Medulla oblongata (tissue), 1 donor: ENCODE measurements at regions not wholly inside any gene's neighbourhood (a gene's known extent, or its start where the extent isn't known, plus 50 kb on each side); places are given as distances from the start of the nearest gene placed in this dataset.
A peak's percentile ranks its signal among the peaks of the same experiment; 100 is the strongest.

ENCODE experiments used
- DNase-seq: peaks from one replicate; pipeline ENCODE4 v3.0.0-alpha.2; 2015; ENCODE audit errors: extremely low spot score

DNA sequence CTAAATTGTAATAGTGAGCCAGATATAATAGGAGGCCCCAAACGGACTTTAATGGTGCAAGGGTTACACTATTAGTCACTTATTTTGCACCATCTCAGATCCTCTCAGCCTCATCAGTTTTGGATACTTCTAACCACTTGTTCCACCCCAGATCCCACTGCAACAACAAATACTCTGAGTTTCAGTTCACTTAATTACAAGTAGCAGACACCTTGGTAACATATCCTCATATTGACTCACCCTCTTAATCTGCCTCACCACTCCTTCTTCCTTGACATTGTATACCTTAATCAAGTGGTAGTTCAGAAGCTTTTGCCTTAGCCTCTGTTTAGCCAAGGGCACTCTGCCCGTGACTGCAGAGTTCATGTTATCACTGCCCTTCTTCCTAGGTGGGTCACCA, 256.1 kb upstream of the UBASH3B start:
- no peak for DNase-seq

DNA sequence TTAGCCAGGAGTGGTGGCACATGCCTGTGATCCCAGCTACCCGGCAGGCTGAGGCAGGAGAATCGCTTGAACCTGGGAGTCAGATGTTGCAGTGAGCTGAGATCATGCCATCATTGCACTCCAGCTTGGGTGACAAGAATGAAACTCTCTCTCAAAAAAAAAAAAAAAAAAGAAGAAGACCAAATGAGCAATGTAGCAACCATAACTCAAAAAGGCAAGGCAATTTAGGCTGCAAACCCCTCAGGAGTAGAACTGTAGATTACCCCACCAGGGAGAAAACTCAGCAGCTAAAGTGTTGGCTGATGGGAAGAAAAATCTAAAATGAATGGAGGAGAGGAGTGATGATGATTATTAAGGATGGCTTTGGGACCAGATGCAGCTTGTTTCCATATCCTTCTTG, 256.7 kb upstream of the UBASH3B start:
- DNase-seq, result no peak

DNA sequence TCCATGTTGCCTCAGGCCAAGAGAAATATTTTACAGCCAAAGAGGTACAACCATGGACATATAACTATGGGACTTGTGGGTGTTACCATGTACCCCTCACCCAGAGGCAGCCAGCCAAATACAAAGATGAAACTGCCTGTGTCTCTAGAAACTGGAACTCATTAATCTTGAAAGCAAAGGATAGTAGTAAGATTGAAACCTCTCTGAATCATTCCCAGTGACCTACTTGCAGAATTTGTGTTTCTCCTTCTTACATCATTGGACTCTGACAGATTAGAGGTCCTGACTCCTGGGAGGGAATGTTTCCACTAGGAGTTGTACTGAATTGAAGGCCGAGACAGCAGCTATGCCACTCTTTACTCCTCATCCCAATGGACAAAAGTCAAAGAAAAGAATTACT, 257.4 kb upstream of the UBASH3B start:
- DNase-seq, result no peak

DNA sequence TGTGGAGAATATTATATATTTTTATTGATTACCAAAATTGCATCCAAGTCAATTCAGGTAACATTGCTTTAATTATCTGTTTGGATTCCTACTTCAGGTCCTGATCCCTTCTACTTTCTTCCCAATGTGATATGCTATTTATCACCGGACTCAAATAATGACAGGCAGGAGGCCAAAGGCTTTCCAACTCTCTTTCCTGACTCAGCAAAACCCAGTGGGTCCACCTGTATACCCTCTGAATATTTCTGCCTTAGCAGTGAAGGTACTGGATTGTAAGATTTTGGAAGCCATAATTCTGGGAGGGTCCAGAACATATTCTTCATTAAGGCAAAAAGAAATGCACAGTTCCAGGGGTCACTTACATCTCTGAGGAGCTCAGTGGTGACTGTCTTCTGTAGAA, 260.2 kb upstream of the UBASH3B start:
- DNase-seq, result no peak

DNA sequence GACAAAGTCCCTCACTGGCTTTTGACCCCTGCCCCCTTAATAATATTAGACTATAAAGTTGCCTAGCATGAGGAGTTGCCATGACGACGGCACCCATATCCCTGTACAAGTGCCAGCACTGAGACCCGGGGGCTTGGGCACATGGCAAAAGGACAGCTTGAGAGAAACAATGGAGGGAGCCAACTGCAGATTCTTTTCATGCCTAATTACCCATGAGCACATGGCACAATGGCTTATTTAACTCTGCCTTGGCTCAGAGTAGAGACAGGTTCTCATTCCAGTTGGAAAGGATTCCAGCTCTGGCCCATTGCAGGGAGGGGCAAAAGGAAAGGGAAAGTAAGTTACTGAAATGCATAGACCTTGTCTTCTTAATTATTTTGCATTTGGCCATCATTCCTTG, 261.2 kb upstream of the UBASH3B start:
- peak; percentile 81 for DNase-seq

DNA sequence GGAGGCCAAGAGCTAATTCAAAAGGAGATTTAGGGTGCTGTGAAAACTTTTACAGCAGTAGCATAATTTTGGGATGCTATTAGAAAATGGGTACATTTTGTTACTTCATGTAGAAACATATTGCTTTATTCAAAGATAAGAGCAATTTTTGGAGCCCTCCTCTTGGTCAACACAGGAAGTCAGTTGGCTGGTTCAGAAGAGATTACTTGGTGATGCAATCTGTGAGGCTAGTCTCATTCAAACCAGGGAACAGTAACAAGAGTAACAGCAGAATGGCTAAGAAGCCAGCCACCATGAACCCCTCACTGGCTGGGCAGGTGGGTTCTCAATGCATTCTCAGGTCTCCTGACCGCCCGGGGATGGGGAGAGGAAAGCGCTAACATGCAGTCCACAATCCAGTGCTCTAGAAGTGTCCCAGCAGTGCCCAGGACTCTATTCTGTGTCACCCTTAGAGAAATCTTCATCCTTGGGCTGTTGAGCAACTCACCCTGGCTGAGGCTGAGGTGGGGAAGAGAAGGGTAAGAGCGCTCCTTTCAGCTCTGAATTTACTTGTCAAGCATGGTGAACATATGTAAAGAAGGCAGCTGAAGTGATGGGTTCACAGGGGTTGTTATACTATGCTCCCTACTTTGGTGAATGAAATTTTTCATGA, 262.2 kb upstream of the UBASH3B start:
- DNase-seq, result no peak

DNA sequence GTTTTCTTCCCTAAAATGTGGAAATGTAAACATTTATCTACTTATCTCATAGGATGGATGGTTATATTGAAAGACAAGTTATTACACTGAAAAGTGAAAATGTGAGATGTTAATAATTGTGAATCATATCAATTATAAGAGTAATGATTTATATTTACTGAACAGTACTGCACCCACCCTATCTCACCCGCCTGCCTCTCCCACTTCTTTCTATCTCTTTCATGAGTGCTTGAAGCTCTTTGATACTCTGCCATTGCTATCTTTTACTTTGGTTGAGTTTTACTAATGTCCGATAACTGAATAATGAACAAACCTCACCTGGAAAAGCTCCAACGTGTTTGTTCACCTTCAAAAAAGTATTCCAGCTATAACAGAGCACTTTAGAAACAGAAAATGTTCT, 263.0 kb upstream of the UBASH3B start:
- DNase-seq, result no peak

DNA sequence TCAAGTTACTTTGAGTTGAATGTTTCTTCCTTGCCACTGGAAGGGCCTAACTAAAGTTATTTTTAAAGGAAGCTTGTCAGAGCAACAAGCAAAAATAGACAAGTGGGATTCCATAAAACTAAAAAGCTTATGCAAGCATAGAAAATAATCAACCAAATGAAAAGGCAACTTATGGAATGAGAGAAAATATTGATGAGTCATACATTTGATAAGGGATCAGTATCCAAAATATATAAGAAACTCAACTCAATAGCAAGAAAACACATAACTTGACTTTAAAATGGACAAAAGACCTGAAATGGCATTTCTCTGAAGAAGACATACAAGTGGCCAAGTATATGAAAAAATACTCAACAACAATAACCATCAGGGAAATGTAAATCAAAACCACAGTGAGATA, 264.5 kb upstream of the UBASH3B start:
- DNase-seq, result no peak

DNA sequence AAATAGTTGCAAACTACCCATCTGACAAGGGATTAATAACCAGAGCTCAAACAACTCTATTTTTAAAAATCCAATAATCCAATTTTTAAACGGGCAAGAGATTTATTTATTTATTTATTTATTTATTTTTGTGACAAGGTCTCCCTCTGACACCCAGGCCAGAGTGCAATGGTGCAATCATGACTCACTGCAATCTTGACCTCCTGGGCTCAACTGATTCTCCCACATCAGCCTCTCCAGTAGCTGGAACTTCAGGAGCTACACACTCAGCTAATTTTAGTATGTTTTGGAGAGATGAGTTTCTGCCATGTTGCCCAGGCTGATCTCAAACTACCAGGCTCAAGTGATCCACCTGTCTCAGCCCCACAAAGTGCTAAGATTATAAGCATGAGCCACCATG, 267.2 kb upstream of the BLID start:
- DNase-seq, result no peak

DNA sequence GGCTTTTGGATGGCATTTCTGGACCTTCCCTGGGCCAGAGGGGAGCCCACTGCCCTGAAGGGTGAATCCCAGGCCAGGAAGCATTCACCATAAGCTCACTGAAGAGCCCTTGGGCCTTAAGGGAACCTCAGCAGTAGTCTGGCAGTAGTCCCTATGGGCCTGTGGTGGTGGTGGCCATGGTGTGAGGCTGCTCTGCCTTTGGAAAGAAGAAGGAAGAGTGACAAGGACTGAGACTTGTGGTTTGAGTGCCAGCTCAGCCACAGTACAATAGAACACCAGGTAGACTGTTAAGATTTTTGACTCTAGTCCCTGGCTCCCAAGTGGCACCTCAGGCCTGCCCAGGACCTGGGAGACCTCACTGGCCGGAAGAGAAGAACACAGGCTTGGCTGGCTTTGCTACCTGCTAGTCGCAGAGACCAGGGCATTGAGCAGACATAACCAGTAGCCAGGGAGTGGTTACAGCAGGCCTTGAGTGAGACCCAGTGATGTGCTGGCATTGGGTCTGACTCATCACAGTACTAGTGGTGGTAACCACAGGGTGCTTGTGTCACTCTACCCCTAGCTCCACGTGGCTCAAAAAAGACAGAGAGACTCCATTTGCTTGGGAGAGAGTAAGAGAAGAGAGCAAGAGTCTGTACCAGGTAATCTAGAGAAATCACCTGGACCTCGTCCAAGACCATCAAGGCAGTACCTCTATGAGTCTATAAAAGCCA, 259.8 kb upstream of the BLID start:
- no peak for DNase-seq

DNA sequence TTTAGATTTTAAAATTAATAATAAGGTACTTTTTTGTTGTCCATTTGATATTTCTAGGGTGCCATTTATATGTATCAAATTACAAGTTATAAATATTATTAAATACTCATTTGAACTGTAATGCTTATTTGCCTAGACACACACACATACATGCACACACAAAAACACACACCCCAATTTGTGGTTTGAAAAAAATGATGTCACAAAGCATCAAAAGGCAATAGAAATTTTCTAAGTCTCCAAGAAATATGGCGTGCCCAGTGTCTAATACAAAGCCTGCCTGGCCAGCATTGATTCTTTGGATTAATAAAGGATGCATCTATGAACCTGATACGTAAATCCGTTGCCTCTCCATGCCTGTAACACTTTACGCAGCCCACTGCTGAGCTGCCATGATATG, 252.8 kb upstream of the BLID start:
- no peak for DNase-seq

DNA sequence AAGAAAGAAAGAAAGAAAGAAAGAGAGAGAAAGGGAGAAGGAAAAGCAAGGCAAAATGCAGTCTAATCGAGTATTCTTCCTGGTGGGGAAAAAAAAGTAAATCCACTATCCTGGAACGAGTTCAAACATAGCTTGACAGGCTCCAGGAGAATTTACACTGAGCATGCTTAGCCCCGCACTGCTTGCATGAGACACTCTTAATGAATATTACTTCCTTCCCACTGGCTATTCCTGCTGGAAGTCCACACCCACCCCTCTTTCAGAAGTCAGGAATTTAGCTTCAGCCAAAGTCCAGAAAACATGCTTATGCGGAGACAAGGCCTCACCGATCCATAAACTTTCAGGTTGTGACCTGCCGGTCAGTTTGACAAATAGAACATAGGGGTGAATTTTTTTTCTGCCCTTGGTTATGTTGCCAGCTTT, 251.8 kb upstream of the BLID start:
- DNase-seq, result peak; percentile 54

DNA sequence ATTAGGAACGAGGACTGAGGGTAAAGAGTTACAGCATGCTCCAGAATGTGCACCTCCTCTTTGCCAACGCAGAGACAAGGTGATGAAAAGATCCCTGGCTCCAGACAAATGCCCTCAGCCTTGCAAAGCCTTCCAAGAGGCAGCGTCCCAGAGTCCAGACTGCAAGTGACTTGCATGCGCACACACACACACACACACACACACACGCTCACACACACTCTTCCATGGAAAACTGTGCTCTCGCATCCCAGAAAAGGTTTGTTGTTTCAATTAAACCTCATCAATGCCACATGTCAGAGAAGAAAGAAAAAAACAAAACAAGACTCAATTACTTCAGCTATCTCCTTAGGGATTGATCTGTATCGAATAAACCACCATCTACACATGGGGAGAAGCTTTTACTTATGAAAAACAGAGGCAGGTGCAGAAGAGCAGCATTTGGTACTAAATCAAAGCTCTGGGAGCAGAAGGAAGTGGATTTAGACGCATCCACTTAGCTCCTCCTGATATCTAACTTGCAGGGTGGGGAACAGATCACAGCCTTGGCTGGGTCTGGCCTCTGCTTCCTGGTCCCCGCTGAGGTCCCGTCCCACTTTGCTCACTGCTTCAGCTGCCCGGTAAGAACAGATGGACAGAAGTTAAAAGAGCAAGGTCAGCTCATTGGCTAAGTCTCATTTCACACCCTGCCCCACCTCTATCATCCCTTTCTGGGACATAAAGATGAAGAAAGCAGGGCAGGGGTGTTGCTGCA, 249.8 kb upstream of the BLID start:
- no peak for DNase-seq

DNA sequence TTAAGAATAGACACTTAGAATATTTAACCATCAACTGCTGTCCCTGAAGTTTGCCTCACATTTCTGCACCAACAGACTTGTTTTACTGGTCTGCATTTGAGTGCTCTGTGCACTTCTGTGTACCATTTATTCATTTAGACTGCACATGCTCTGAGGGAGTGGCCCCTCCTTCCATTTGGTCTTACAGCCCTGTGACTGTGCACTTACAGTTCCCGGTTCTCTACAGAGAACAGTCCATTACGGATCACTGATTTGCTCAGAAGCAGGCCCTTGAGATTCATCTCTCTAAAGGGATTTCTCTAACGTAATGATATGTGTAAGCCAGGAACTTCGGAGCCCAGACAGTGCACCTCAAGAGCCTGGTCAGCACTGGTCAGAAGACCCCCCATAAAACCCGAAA, 247.3 kb upstream of the BLID start:
- DNase-seq, result no peak

DNA sequence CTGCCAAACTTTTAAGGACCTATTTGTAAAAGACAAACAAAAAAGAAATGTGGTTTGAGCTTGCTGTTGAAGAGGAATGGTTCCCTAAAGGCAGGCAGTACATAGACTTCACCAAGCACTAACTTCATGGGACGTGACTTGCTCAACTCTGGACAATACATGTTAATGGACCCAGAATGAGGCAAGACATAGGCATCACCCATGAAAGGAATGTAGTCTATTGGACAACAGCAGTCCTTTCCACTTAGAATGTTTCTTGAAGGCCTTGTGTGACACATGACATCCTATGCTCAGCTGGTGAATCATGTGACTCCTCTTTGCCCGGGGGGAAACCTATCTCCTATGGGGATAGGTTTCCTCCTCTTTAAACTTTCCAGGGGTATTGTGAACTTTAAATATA, 246.4 kb upstream of the BLID start:
- DNase-seq, result no peak

DNA sequence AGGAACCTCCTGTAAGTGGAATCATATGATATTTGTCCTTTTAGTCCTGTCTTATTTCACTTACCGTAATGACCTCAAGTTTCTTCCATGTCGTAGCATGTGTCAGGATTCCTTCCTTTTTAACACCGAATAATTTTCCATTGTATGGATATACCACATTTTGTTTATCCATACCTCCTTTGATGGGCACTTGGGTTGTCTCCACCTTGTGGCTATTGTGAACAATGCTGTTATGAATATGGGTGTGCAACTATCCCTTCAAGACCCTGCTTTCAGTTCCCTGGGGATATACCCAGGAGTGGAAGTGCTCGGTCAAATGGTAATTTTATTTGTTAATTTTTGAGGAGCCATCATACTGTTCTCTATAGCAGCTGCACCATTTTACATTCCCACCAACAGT, 244.9 kb upstream of the BLID start:
- DNase-seq, result no peak

DNA sequence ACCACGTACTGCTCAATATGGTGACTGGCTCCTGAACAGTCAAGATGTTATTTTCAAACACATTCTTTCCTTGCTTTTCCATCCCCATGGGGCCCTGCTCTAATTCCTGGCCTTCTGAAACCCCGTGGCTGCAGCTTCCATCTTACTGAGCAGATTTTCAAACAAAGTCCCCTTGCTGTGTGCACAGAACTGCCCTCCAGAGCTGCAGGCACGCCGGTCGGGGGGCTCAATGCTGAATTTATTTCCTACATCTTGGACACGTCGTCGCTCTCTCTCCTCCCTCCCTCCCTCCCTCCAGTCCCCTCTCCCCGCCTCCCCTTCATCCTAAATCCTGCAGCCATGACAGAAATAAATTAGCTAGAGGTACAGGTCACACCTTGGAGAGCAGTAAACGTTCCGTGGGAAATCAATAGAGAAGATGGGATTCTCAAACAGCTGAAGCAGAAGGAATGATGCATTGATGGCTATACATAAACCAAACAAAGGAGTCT, 243.1 kb upstream of the BLID start:
- no peak for DNase-seq

DNA sequence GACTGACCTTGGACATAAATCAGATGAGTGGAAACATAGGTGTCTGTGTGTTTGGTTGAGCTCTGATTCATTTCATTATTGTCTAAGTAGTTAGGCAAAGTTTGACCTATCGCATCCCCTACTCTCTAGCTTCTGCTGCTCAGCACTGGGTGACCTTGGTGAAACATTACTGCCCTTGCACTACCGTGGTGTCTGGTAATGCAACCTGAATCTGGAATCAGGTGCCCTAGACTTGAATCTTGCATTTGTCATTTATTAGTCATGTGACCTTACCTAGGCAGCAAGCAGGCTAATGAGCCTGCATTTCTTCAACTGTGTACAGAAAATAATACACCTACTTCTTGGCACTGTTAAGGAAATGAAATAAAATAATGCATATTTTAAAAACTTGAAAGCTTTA, 242.3 kb upstream of the BLID start:
- DNase-seq, result no peak

DNA sequence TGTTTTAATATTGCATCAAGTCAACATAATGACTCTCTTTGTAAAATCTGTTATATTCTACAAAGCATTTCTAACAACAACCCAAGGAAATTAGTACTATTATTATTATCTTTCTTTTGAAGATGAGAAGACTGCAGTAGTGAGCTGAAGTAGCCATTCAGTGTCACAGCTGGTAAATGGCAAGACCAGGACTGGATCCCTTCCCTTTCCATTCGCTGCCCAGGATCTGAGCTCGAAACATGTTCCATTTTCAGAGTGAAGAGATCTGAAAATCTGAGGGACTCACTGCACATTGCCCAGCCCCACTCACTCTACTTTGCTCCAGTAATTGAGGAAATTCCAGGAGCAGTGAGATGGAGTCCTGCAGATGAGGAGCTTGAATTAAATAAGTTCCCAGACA, 240.0 kb upstream of the BLID start:
- no peak for DNase-seq

DNA sequence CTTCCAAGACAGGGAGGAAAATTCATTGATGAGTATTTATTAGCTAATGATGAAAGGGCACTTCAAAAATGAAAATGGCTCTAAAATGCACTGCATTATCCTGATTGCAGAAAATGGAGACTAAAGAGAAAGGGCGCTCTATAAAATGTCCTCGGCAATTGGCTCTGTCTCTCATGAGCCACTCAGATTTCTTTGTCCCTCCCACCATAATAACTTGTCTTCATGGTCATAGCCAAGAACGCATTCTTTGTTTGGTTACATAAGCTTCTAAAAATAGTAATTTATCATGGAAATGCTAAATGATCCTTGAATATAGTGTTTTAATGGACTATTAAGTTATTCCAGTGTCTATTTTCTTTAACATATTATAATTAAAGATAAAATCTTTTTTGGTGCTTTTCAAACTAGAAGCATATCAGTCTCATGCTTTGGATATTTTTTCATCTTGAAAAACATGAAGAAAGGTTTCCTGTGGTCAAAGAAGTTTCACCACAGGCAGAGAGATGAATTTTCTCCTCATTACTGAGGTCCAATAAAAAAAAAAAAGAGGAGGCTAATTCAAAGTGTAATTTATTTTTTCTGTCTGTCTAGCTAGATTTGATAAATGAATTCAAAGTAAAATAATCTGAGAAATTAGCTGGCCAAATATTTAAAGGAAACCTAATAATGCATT, 238.1 kb upstream of the BLID start:
- no peak for DNase-seq

DNA sequence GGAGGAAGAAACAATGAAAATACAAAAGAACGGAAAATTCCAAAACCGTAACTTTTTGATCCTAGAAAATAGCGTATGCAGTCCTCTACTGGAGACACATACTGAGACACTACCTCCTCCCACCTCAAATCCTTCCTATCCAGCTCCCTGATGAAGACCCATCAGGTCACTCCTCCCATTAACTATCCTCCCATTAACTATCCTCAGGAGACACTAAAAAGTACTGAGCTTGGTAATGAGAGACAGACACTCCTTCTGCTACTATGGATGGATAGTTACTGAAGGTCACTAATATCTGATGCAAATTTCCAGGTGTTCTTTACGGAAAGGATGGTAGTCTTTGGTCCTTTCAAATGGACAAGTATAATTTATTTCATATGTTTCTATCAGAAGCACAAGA, 237.5 kb upstream of the BLID start:
- DNase-seq, result no peak

DNA sequence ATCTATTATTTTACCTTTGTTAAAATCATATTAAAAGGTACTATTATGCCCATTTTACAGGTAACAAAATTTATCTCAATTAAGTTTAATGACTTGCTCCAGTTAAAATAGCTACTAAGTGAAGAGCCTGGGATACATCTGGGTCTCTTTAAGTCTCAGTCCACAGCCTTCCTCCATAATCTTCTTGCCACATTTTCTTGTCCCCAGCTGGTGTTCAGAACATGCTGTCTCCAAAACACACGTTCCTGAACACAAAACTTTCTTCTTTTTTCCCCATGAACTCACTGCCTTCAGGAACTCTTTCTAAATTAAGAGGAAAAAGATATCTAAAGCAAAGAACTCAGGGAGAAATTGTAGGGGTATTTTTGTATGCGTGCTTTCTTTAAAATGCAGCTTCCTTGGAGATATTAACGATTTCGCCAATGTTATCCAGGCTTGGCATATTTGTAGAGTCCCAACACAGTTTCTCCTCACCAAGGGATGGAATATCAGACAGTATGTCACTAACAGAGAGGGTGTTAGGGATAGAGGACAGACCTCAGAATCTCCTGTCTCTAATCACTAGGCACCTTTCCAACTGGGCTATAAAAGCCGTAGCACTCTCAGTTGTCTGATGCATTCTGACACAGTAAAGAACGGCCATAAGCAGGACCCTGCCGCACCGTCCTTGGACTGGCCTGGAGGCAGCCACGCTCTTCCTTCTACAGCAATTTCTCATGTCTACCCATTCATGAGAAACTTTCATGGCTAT, 232.8 kb upstream of the BLID start:
- no peak for DNase-seq
